GM12801 (cell line): ENCODE measurements at regions not wholly inside any gene's neighbourhood (a gene's known extent, or its start where the extent isn't known, plus 50 kb on each side); places are given as distances from the start of the nearest gene placed in this dataset.

Source experiments
- TF ChIP-seq, protein P1 (sequence below): IDR thresholded peaks from one replicate; pipeline ENCODE4 v1.5.1; 2011; ENCODE audit warnings: control low read depth; ENCODE audit not compliant: insufficient read length; ENCODE audit errors: extremely low read depth

DNA sequence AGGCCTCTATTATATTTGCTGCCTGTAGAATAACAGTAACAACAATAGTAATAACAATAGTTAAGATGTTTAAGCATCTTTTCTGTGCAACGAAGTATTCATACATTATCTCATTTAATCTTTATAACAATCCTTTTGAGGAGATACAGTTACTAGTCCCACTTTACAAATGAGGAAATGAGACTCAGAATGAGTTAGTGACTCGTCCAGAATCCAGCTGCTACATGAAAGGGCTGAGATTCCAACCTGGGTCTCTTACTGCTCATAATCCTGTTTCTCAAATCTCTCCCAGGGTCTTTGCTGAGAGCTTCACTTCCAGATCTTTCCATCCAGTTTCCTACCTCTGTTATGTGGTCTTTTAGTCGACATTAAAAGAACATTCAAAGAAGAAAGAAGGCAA lies 173.7 kb upstream of the TMPO start:
- TF ChIP-seq, protein P1, sequence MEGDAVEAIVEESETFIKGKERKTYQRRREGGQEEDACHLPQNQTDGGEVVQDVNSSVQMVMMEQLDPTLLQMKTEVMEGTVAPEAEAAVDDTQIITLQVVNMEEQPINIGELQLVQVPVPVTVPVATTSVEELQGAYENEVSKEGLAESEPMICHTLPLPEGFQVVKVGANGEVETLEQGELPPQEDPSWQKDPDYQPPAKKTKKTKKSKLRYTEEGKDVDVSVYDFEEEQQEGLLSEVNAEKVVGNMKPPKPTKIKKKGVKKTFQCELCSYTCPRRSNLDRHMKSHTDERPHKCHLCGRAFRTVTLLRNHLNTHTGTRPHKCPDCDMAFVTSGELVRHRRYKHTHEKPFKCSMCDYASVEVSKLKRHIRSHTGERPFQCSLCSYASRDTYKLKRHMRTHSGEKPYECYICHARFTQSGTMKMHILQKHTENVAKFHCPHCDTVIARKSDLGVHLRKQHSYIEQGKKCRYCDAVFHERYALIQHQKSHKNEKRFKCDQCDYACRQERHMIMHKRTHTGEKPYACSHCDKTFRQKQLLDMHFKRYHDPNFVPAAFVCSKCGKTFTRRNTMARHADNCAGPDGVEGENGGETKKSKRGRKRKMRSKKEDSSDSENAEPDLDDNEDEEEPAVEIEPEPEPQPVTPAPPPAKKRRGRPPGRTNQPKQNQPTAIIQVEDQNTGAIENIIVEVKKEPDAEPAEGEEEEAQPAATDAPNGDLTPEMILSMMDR, result no peak

DNA sequence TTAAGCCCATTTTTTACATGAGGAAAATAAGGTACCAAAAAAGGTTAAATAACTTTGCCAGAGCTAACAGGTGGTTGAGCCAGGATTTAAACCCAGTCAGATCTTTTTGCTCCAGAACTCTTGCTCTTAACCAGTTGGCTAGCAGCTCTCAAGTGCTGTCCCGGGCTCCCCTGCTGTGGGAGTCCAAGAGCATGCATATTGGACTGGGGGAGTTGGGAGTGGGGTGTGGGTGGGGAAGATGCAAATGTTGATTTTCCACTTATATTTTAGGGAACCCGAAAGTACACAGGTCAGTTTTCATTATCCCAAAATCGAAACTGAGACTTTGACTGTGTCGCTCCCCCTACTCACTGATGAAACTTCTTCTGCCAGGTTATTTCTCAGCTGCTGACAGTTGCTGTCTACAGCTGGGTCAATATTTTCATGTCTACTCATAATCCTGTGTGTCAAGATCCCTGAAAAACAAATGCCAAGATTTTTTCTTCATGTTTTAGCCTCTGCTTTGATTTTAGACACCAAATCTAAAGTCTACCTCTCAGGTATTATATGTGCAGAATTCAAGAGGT lies 172.3 kb upstream of the TMPO start:
- TF ChIP-seq, protein P1, result no peak

DNA sequence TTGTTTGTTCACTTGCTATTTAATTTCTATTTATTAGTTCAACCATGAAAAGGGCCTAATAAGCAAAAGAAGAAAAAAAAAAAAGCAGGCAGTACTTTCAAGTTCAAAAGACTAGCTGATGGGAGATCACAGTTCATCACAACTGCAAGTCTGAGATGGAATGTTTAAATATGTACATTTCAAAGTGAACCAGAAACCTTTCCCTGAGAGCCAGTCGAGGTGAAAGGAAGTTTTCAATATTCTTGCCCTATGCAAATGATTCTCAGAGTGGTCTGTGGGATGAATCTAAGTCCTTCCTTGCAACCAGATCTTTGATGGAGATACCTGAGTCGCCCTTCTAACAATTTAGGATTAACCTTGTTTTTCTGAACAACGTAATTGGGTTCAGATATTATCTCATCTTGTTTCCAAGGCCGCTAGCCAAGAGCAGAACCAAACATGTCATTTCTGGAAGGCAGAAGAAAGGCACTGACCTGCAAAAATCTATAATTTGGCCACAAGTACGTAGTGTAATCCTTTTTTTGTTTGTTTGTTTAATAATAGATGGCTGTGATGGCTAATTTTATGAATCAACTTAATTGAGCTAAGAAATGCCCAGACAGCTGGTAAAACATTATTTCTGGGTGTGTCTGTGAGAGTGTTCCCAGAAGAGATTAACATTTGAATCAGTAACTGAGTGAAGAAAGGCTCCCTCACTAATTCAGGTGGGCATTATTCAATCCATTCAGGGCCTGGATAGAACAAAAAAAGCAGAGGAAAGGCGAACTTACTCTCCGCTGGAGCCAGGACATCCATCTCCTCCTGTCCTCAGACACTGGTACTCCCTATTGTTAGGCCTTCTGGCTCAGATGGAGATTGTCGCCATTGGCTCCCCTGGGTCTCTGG lies 171.1 kb upstream of the TMPO start:
- TF ChIP-seq, protein P1, result no peak

DNA sequence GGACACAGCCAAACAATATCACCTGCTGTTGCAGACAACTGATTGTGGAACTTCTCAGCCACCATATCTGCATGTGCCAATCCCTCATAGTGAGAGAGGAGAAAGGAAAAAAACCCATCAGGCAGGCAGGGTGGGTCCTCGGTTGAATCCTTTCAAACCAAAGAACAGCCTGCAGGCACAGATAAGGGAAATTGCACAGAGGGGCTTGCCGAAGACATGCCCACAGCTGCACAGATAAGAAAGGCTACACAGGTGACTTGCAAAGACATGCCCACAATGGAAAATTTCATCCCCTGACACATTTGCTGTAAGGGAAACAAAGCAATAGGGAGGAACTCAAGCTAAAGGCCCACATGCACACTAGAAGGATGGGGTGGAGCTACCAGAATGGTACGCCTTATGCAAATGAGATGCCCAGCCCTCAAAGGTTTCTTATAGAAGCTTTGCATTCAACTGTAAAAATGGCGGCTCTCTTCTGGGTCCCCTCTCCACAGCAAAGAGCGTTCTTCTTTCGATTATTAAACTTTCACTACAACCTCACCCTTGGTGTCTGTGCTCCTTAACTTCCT lies 170.0 kb upstream of the TMPO start:
- TF ChIP-seq, protein P1, result no peak

DNA sequence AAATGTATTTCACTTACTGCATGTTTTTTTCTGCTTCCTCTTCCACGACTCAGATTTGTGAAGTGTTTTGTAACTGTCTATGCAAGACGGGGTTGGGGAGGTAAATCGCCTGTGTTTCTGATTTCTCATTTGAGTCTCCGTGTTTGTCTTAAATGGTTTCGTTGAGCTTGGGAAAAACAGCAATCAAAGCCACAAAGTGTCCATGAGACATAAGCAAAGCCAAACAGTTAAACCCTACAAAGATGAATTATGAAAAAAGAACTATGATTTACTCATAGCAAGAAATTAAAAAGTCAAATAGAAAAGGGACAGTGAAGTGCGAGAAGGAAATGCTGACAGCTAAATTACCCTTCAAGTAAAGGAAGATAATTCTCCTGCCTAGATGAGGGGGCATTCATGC lies 164.3 kb upstream of the TMPO start:
- TF ChIP-seq, protein P1, result no peak

DNA sequence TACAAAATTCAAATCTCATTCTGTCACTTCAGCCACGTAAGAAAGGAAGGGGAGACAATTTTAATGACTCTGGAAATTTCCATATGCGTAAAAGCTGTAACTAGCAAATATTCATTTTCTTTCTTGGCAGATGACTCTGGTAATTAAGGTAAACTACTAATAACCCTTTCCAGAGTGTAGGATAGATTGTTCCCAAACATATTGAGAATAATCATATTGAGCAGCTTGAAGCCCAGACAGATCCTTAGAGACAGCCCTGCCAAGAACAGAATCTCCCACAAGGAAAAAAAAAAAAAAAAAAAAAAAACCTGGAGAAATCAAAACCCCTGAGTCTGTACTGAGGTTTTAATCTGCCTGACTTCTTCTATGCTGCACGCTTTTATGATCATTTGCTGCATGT lies 163.6 kb upstream of the TMPO start:
- TF ChIP-seq, protein P1, result no peak

DNA sequence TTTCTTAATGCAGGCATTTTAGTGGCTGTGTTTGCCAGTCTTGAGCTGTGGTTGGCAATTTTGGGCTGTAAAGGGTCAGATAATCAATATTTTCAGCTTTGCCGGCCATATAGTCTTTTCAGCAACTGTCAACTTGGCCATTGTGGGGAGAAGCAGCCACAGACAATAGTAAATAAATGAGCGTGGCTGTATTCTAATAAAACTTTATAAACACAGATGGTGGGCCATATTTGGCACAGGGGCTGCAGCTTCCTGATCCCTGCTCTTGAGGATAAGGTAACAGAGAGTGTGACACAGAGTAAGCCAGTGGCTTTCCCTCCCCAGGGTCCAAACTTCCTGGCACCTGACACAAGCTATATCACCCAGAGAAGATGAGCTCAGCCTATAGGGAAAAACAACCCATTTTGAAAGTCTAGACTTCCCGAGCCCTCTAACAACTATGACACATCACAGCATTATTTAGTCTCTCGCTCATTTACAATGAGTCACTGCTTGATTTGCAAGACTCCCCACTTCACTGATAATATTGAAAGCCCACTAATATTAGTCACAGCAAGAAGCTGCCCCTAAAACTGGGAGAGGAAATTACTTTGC lies 163.1 kb upstream of the TMPO start:
- TF ChIP-seq, protein P1, result no peak
